HG03565 (cell line): ENCODE measurements at regions not wholly inside any gene's neighbourhood (a gene's known extent, or its start where the extent isn't known, plus 50 kb on each side); places are given as distances from the start of the nearest gene placed in this dataset.

Source experiments
- ATAC-seq: cut with Tn5 transposase; IDR thresholded peaks from one replicate; pipeline ENCODE4 v1.9.1; 2021; ENCODE audit warnings: mild to moderate bottlenecking, moderate library complexity; ENCODE audit not compliant: unreplicated experiment

- peak; percentile 65 for ATAC-seq
Observed at GRCh38 chr6:130314271-130314670, 51.5 kb upstream of the TMEM200A start.

GRCh38 chr6:130313206-130313605 lies 52.6 kb upstream of the TMEM200A start:
- ATAC-seq = no peak

- ATAC-seq = no peak
Observed at GRCh38 chr6:130309028-130309427, 56.8 kb upstream of the TMEM200A start.

GRCh38 chr6:130307752-130308361 lies 58.0 kb upstream of the TMEM200A start:
- ATAC-seq = no peak

GRCh38 chr6:130306377-130306776 lies 59.4 kb upstream of the TMEM200A start:
- ATAC-seq = no peak

- no peak for ATAC-seq
Observed at GRCh38 chr6:130303431-130303830, 62.4 kb upstream of the TMEM200A start.

- no peak for ATAC-seq
Observed at GRCh38 chr6:130298258-130298657, 67.6 kb upstream of the TMEM200A start.

GRCh38 chr6:130296854-130297253 lies 69.0 kb upstream of the TMEM200A start:
- no peak for ATAC-seq

- ATAC-seq = no peak
Observed at GRCh38 chr6:130293800-130294199, 71.0 kb upstream of the SAMD3 start.

- ATAC-seq = no peak
Observed at GRCh38 chr6:130288065-130288464, 65.3 kb upstream of the SAMD3 start.

GRCh38 chr6:130282234-130282995 lies 59.7 kb upstream of the SAMD3 start:
- ATAC-seq = peak; percentile 47

- no peak for ATAC-seq
Observed at GRCh38 chr6:130276507-130276906, 53.8 kb upstream of the SAMD3 start.

GRCh38 chr6:130274007-130274406 lies 51.3 kb upstream of the SAMD3 start:
- ATAC-seq = no peak
